NCI-H345 treated with DMSO at 0.1 percent for 48 hours (cell line): ENCODE measurements at regions not wholly inside any gene's neighbourhood (a gene's known extent, or its start where the extent isn't known, plus 50 kb on each side); places are given as distances from the start of the nearest gene placed in this dataset.

Experiments used
- DNase-seq: peaks from one replicate; lab custom pipeline; 2025; ENCODE audit not compliant: unreplicated experiment; lab: John Stamatoyannopoulos, UW

- DNase-seq = no peak
These were observed 292.2 kb downstream of the CDH11 start for GRCh38 chr16:64829678-64830077.

DNA sequence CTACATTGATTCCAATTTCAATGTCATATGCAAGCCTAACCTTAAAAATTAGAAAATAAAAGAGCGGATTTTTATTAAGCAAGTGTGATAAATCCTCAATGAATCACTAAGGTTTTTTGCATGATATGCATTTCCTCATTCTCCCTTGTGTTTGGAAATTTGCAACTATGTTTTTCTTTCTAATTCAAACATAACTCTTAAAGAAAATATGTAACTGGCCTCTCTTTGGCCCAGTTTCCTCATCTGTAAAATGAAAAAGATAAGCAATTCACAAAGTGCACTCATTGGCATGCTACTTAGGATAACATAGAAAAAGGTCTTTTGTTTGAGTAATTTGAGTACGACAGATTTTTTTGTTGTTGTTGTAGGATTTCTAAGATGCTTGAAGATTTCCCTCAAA, 295.5 kb downstream of the CDH11 start:
- no peak for DNase-seq

GRCh38 chr16:64823481-64824075, 298.3 kb downstream of the CDH11 start:
- DNase-seq = no peak

DNA sequence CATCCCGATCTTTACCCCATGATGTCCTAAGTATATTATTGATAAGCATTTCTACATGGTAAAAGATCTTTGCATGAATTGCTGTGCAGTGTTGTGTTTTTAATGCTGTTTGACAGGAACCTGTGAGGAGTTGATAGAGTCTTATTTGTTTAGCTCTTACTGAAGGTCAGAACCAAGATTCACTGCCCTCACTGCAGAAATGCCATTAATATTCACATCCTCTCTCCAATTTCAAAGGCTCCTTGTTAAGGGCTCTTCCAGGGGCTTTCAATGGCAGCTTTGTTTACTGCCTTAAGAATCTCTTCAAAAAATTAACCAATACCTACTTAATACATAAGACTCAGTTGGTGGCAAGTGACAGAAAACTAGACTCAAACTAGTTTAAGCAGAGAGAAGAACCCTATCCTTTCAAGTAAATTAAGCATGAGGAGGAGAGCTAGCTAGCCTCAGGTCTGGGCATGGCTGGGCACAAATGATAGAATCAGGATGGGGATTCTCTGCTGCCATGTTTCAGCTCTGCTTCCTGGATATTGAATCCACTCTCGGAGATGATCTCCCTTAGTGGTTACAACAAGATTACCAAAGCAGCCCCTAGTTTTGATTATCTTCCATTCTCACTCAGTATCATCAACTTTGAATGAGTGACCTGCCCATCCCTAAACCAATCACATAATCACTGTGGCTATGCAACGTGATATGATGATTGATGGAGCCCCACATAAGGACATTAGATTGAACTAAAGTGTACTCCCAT, 311.8 kb downstream of the CDH11 start:
- DNase-seq = no peak

GRCh38 chr16:64808474-64808873, 313.4 kb downstream of the CDH11 start:
- no peak for DNase-seq

GRCh38 chr16:64791756-64792155, 330.1 kb downstream of the CDH11 start:
- no peak for DNase-seq

DNA sequence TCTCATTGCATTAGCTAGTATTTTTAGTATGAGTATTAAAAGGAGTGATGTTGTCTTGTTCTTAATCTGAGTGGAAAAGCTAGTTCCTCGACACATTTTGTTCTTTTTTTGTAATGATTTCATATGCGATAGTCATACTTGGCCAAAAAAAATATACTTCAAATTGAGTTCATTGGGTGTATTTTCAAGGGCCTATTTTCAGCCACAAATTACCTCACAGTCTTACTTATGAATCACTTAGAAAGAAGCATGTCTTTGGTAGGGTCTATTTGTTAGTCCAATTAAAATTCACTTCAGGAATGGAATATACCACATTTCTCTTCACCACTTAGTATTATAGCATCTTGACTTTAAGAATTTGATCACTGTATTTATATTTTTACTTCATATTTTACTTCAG, 337.2 kb downstream of the CDH11 start:
- no peak for DNase-seq

DNA sequence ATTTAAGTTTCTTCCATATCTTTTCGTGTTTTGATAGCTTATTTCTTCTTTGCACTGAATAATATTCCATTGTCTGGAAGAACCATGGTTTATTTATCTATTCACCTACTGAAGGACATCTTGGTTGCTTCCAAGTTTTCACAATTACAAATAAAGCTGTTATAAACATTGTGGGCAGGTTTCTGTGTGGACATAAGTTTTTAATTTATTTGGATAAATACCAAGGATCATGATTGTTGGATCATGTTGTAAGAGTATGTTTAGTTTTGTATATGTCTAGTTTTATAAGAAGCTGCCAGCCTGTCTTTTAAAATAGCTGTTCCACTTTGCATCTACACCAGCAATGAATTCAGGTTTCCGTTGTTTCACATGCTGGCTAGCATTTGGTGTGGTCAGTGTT, 339.4 kb downstream of the CDH11 start:
- no peak for DNase-seq

DNA sequence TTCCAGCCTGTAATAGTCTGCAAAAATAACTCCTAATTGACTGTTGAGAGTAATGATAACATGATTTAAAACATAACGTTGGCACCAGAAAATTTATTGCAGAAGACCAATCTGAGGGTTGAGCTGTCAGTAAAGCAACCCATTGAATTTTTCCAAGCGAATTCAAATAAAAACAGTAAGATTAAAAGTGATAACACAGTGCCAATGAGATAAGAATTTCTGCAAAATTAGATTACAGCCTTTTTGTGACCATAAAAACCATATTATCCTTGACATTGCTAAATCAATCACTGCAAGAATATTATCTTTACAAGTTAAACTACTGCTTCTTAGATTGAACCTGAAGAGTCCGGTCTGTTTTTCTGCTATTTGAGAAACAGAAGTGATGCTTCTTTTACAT, 341.4 kb downstream of the CDH11 start:
- DNase-seq = no peak

DNA sequence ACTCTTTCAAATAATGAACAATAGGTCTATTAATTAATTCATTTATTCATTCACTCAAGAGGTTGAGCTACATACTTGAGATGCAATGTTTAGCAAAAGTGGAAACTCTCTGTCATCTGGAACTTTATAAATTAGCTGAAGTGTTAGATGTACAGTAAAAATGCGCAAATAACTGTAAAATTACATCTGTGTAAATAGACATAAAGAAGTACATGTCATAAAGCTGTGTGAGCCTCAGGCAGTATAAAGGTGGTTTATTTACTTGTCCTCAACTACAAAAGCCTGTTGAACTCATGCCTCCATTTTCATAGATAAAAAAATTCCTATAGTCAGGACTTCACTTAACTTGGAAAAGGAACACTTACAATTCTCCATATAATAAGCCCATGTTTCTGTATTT, 343.1 kb downstream of the CDH11 start:
- DNase-seq = no peak

DNA sequence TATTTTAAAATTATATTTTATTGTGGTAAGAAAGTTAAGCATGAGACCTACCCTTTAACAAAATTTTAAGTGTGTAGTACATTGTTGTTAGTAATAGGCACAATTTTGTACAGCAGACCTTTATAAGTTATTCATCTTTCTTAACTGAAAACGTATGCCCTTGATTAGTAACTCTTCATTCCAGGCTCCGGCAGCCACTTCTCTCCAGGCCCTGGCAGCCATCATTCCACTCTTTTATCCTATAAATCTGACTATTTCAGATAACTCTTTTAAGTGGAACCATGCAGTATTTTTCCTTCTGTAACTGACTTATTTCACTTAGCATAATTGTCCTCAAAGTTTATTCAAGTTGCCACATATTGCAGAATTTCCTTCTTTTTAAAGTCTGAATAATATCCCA, 348.2 kb downstream of the CDH11 start:
- DNase-seq = no peak

GRCh38 chr16:64773184-64773583, 348.7 kb downstream of the CDH11 start:
- DNase-seq = no peak

DNA sequence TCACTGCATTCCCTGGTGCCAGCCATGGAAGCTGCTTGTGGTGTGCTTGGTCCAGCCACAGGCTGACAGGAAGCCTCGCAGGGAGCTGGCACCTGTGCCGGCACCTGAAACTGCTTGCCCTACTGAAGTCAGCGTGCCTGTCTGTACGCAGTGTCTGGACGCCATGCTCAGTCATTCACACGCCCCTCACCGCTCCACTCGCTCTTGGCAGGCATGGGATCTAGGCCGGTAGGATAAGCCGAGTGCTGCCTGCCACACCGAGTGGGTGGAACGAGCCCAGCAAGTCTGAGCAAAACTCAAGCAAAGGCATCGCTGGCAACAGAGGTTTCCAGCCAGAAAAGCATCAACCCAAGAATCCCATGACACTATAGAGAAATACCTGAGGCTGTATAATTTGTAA, 350.6 kb downstream of the CDH11 start:
- DNase-seq = no peak

DNA sequence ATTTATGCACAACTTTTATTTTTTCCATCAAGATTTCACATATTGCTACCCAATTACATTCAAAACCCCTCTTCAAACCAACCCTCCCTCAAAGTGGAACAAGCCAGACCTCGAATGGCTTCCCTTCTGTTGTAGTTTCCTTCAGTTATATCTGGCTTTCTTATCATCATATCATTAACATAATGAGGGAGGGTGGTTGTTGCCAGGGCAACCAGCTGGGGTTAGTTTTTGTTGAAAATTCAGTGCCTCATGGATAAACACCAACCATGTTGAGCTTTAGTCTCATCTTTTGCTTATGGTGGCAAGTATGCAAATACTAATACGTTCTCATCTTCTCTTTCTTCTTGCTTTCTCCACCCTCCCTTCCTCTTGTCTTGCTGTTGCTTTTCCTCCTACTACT, 359.7 kb downstream of the CDH11 start:
- no peak for DNase-seq

GRCh38 chr16:64754279-64754678, 367.6 kb downstream of the CDH11 start:
- DNase-seq = no peak

- no peak for DNase-seq
These were observed 370.0 kb downstream of the CDH11 start for GRCh38 chr16:64751906-64752305.

DNA sequence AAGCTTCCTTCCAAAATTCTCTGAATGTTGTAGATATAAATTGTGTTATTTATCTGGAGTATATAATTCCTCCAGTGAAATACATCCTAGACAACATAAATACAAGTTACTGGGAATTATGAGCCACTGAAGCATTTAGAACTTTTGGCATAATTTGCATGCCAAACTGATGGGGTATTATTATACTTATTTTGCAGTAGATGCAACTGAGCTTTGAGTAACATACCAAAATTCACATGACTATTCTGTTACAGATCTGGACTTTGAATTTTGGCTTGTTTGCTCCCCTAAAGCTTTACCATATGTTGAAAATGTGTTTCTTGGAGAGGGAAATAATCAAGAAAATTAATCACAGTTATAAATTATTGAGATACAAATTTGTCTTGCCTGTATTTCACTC, 372.5 kb downstream of the CDH11 start:
- no peak for DNase-seq

GRCh38 chr16:64745258-64745930, 376.5 kb downstream of the CDH11 start:
- DNase-seq = no peak

DNA sequence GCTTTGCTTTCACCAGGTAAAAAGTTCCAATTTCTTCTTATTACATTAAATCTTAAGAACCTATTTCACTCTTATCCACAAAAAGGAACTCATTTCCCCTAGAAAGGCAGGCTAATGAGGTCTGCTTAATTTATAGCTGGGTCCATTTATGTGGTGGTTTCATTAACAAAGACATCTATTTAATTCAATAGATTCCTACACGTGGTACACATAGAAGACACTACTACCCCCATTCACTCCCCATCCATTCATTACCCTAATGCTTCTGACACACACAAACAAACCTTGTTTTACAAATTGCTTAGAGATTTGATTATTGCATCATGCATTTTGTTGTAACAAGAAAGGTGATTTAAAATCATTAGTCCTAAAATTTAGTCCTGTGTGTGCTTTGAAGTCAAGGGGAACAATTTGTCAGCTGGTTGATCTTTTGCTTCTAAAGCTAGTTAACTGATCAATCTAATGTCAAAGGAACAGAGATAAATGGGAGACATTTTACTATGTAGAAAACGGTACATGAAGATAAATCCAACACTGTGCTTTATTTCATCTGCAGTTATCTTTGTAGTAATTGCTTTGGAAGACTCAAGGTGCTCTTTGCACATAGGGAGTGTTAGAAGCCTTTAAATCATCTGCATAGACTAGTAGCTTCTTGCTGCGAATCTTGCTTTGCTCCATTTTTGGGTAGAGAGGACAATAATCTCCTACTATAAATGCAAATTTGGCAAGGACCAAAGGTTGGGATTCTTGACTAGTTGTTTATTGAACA, 379.2 kb downstream of the CDH11 start:
- no peak for DNase-seq

- DNase-seq = no peak
These were observed 381.6 kb downstream of the CDH11 start for GRCh38 chr16:64740261-64740660.

DNA sequence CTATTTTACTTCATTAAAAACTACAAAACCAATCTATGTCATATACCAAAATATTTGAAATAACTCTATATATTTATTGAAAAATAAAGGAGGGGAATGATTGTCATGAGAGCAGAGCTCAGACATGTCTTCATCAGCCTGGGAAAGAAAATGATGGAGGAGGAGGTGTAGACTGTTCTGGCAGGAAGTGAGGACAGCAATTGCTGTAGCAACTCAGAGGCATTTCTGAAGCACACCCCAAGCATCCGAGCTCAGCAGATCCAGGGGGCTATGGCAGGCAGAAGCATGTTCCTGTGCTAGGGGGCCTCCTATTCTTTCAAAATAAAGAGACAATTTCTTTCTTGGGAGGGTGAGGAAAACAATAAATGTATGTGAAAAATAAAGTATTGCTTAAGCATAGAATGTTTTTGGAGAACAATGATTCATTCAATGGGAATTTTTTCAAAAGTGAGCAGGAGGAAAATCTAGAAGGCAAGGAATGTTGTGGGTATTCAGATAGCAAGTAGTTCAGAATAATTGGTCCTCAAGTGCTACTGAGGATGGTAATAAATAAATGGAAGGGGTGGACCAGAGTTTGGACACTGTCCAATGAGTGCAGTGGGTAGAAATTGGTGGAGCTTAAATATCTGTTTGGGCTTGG, 383.4 kb downstream of the CDH11 start:
- no peak for DNase-seq
